ENCODE measurements at regions not wholly inside any gene's neighbourhood (a gene's known extent, or its start where the extent isn't known, plus 50 kb on each side); places are given as distances from the start of the nearest gene placed in this dataset.

- Histone ChIP-seq H3K27ac (ENCODE audit: insufficient read depth in 1 of 2, low read depth in 1 of 2, low read length in 2 of 2, poor library complexity in 1 of 2, severe bottlenecking in 2 of 2) (no peak overlapping the region), H3K9me3 (ENCODE audit: control extremely low read depth in 1 of 5, control insufficient read depth in 4 of 5, insufficient read depth in 2 of 5, low read depth in 1 of 5, low read length in 4 of 5) (peaks cover 0 to 3% (median 0%) of the 10 kb centered on the region in 5 experiments), H3K4me3 (ENCODE audit: control insufficient read depth in 1 of 7, extremely low read depth in 1 of 7, insufficient read depth in 4 of 7, low read depth in 2 of 7, low read length in 6 of 7) (no peak overlapping the region), H3K27me3 (replicated peaks in 2 of 5; ENCODE audit: control insufficient read depth in 4 of 5, insufficient read depth in 5 of 5, low read length in 4 of 5) (peaks cover 0 to 11% (median 2%) of the 10 kb centered on the region in 5 experiments), H3K4me1 (ENCODE audit: control extremely low read depth in 1 of 4, control insufficient read depth in 4 of 4, insufficient read depth in 4 of 4, low read length in 3 of 4) (no peaks in the 10 kb centered on the region), H3K36me3 (ENCODE audit: control insufficient read depth in 4 of 4, insufficient read depth in 4 of 4, low read length in 3 of 4) (no peaks in the 10 kb centered on the region)
- ChIA-PET POLR2A (no interaction called here), CTCF (no interaction called here)
- WGBS (ENCODE audit: insufficient coverage): 69% methylated on average over 3 of the region's 4 CpGs
- DNase-seq: no peak
These were observed 52.2 kb downstream of the ADRA2C start for GRCh38 chr4:3818371-3818770.

GRCh38 chr4:3819210-3819919 is 53.2 kb downstream of the ADRA2C start:
- Histone ChIP-seq H3K27me3 (replicated peaks in 2 of 5; ENCODE audit: control insufficient read depth in 4 of 5, insufficient read depth in 5 of 5, low read length in 4 of 5) (peaks cover 0 to 20% (median 2%) of the 10 kb centered on the region in 5 experiments), H3K36me3 (ENCODE audit: control insufficient read depth in 4 of 4, insufficient read depth in 4 of 4, low read length in 3 of 4) (no peaks in the 10 kb centered on the region), H3K4me3 (ENCODE audit: control insufficient read depth in 1 of 7, extremely low read depth in 1 of 7, insufficient read depth in 4 of 7, low read depth in 2 of 7, low read length in 6 of 7) (no peak overlapping the region), H3K4me1 (ENCODE audit: control extremely low read depth in 1 of 4, control insufficient read depth in 4 of 4, insufficient read depth in 4 of 4, low read length in 3 of 4) (no peaks in the 10 kb centered on the region), H3K27ac (ENCODE audit: insufficient read depth in 1 of 2, low read depth in 1 of 2, low read length in 2 of 2, poor library complexity in 1 of 2, severe bottlenecking in 2 of 2) (no peak overlapping the region), H3K9me3 (ENCODE audit: control extremely low read depth in 1 of 5, control insufficient read depth in 4 of 5, insufficient read depth in 2 of 5, low read depth in 1 of 5, low read length in 4 of 5) (peaks cover 0 to 3% (median 0%) of the 10 kb centered on the region in 5 experiments)
- DNase-seq: no peak
- 89% methylated on average over 15 of the region's 17 CpGs for WGBS (ENCODE audit: insufficient coverage)
- CTCF ChIA-PET: no interaction called here
- POLR2A ChIA-PET: no interaction called here

- CTCF ChIA-PET: no interaction called here
- Histone ChIP-seq H3K4me3 (ENCODE audit: control insufficient read depth in 1 of 7, extremely low read depth in 1 of 7, insufficient read depth in 4 of 7, low read depth in 2 of 7, low read length in 6 of 7) (no peak overlapping the region), H3K4me1 (ENCODE audit: control extremely low read depth in 1 of 4, control insufficient read depth in 4 of 4, insufficient read depth in 4 of 4, low read length in 3 of 4) (no peaks in the 10 kb centered on the region), H3K27ac (ENCODE audit: insufficient read depth in 1 of 2, low read depth in 1 of 2, low read length in 2 of 2, poor library complexity in 1 of 2, severe bottlenecking in 2 of 2) (no peak overlapping the region), H3K27me3 (replicated peaks in 2 of 5; ENCODE audit: control insufficient read depth in 4 of 5, insufficient read depth in 5 of 5, low read length in 4 of 5) (peaks cover 0 to 27% (median 2%) of the 10 kb centered on the region in 5 experiments), H3K36me3 (ENCODE audit: control insufficient read depth in 4 of 4, insufficient read depth in 4 of 4, low read length in 3 of 4) (no peaks in the 10 kb centered on the region), H3K9me3 (ENCODE audit: control extremely low read depth in 1 of 5, control insufficient read depth in 4 of 5, insufficient read depth in 2 of 5, low read depth in 1 of 5, low read length in 4 of 5) (peaks cover 0 to 3% (median 0%) of the 10 kb centered on the region in 5 experiments)
- POLR2A ChIA-PET: no interaction called here
- WGBS (ENCODE audit: insufficient coverage): 83% methylated on average over 10 of the region's 14 CpGs
- DNase-seq: no peak
These were observed 54.0 kb downstream of the ADRA2C start for GRCh38 chr4:3820016-3820805.

GRCh38 chr4:3820806-3821579 is 54.8 kb downstream of the ADRA2C start:
- H3K27me3 ChIP-seq (replicated peaks in 2 of 5; ENCODE audit: control insufficient read depth in 4 of 5, insufficient read depth in 5 of 5, low read length in 4 of 5): peaks cover 0 to 27% (median 2%) of the 10 kb centered on the region in 5 experiments
- DNase-seq: no peak
- H3K4me3 ChIP-seq (ENCODE audit: control insufficient read depth in 1 of 7, extremely low read depth in 1 of 7, insufficient read depth in 4 of 7, low read depth in 2 of 7, low read length in 6 of 7): no peak overlapping the region
- H3K27ac ChIP-seq (ENCODE audit: insufficient read depth in 1 of 2, low read depth in 1 of 2, low read length in 2 of 2, poor library complexity in 1 of 2, severe bottlenecking in 2 of 2): no peak overlapping the region
- POLR2A ChIA-PET: no interaction called here
- H3K4me1 ChIP-seq (ENCODE audit: control extremely low read depth in 1 of 4, control insufficient read depth in 4 of 4, insufficient read depth in 4 of 4, low read length in 3 of 4): no peaks in the 10 kb centered on the region
- CTCF ChIA-PET: no interaction called here
- H3K9me3 ChIP-seq (ENCODE audit: control extremely low read depth in 1 of 5, control insufficient read depth in 4 of 5, insufficient read depth in 2 of 5, low read depth in 1 of 5, low read length in 4 of 5): peaks cover 0 to 3% (median 0%) of the 10 kb centered on the region in 5 experiments
- no peaks in the 10 kb centered on the region for H3K36me3 ChIP-seq (ENCODE audit: control insufficient read depth in 4 of 4, insufficient read depth in 4 of 4, low read length in 3 of 4)
- WGBS (ENCODE audit: insufficient coverage): 77% methylated on average over 22 of the region's 24 CpGs

- 81% methylated on average over 13 of the region's 15 CpGs for WGBS (ENCODE audit: insufficient coverage)
These were observed 55.5 kb downstream of the ADRA2C start for GRCh38 chr4:3821580-3822229.

GRCh38 chr4:3822230-3822947 is 56.2 kb downstream of the ADRA2C start:
- Histone ChIP-seq H3K36me3 (ENCODE audit: control insufficient read depth in 4 of 4, insufficient read depth in 4 of 4, low read length in 3 of 4) (no peaks in the 10 kb centered on the region), H3K27ac (ENCODE audit: insufficient read depth in 1 of 2, low read depth in 1 of 2, low read length in 2 of 2, poor library complexity in 1 of 2, severe bottlenecking in 2 of 2) (no peak overlapping the region), H3K9me3 (ENCODE audit: control extremely low read depth in 1 of 5, control insufficient read depth in 4 of 5, insufficient read depth in 2 of 5, low read depth in 1 of 5, low read length in 4 of 5) (no peaks in the 10 kb centered on the region), H3K27me3 (replicated peaks in 2 of 5; ENCODE audit: control insufficient read depth in 4 of 5, insufficient read depth in 5 of 5, low read length in 4 of 5) (peaks cover 0 to 27% (median 0%) of the 10 kb centered on the region in 5 experiments), H3K4me3 (ENCODE audit: control insufficient read depth in 1 of 7, extremely low read depth in 1 of 7, insufficient read depth in 4 of 7, low read depth in 2 of 7, low read length in 6 of 7) (no peak overlapping the region), H3K4me1 (ENCODE audit: control extremely low read depth in 1 of 4, control insufficient read depth in 4 of 4, insufficient read depth in 4 of 4, low read length in 3 of 4) (no peaks in the 10 kb centered on the region)
- 70% methylated on average over 20 of the region's 22 CpGs for WGBS (ENCODE audit: insufficient coverage)
- CTCF ChIA-PET: interaction anchor here (1.0 kb wide), 1 partner anchor 24 kb away, joined by 3 read pairs; no protein-coding TSS in a partner anchor
- DNase-seq: no peak
- POLR2A ChIA-PET: no interaction called here

More at GRCh38 chr4:3821580-3822229, 55.5 kb downstream of the ADRA2C start:
- DNase-seq: no peak
- peaks cover 0 to 27% (median 0%) of the 10 kb centered on the region in 5 experiments for H3K27me3 ChIP-seq (replicated peaks in 2 of 5; ENCODE audit: control insufficient read depth in 4 of 5, insufficient read depth in 5 of 5, low read length in 4 of 5)
- peaks cover 0 to 3% (median 0%) of the 10 kb centered on the region in 5 experiments for H3K9me3 ChIP-seq (ENCODE audit: control extremely low read depth in 1 of 5, control insufficient read depth in 4 of 5, insufficient read depth in 2 of 5, low read depth in 1 of 5, low read length in 4 of 5)
- no peaks in the 10 kb centered on the region for H3K36me3 ChIP-seq (ENCODE audit: control insufficient read depth in 4 of 4, insufficient read depth in 4 of 4, low read length in 3 of 4)
- POLR2A ChIA-PET: no interaction called here
- no peak overlapping the region for H3K4me3 ChIP-seq (ENCODE audit: control insufficient read depth in 1 of 7, extremely low read depth in 1 of 7, insufficient read depth in 4 of 7, low read depth in 2 of 7, low read length in 6 of 7)
- no peaks in the 10 kb centered on the region for H3K4me1 ChIP-seq (ENCODE audit: control extremely low read depth in 1 of 4, control insufficient read depth in 4 of 4, insufficient read depth in 4 of 4, low read length in 3 of 4)
- no peak overlapping the region for H3K27ac ChIP-seq (ENCODE audit: insufficient read depth in 1 of 2, low read depth in 1 of 2, low read length in 2 of 2, poor library complexity in 1 of 2, severe bottlenecking in 2 of 2)
- CTCF ChIA-PET: no interaction called here
